ENCODE measurements at regions not wholly inside any gene's neighbourhood (a gene's known extent, or its start where the extent isn't known, plus 50 kb on each side); places are given as distances from the start of the nearest gene placed in this dataset.

- no peak overlapping the region for H3K4me3 ChIP-seq (ENCODE audit: low read length)
- peaks cover 54% of the 10 kb centered on the region for H3K4me1 ChIP-seq (ENCODE audit: insufficient read depth, low read length)
- H3K9me3 ChIP-seq (ENCODE audit: low read depth, low read length), result no peaks in the 10 kb centered on the region
- no peaks in the 10 kb centered on the region for H3K27me3 ChIP-seq (ENCODE audit: insufficient read depth, low read length)
Measured at GRCh38 chr2:12498704-12499103, 218.0 kb upstream of the TRIB2 start.

GRCh38 chr2:12500899-12501298 is 215.8 kb upstream of the TRIB2 start:
- Histone ChIP-seq H3K4me1 (ENCODE audit: insufficient read depth, low read length) (peaks cover 66% of the 10 kb centered on the region), H3K27me3 (ENCODE audit: insufficient read depth, low read length) (no peaks in the 10 kb centered on the region), H3K9me3 (ENCODE audit: low read depth, low read length) (no peaks in the 10 kb centered on the region), H3K4me3 (ENCODE audit: low read length) (no peak overlapping the region)

DNA sequence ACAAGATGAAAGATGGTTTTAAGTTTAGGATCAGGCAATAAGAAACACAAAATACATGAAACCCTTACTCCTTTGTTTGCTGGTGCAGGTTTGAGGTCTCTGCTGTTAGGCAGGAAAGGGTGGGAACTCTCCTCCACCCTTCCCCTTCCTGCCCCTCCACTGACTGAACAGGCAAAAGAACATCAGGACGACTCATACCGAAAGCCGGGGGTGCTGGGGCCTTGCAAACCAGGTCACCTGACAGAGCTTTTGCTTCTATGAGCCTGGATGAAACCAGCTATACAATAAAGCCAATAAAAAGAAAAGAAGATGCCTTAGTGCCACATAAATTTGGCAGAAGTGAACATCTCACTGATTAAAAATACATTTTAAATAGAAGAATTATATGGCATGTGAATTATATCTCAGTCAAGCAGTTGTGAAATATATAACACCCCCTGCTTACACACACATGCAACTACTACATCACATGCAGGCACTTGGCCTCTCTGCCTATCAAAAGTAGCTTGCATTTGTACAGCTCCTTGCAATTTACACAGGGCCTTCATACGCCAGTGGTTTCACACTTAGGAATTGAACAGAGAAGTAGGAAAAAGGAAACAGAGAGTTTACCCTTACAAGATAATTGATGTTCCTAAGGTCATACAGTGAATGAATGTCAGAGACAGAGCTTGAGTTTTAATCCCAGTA is 215.1 kb upstream of the TRIB2 start:
- Histone ChIP-seq H3K27me3 (ENCODE audit: insufficient read depth, low read length) (no peaks in the 10 kb centered on the region), H3K4me3 (ENCODE audit: low read length) (no peak overlapping the region), H3K4me1 (ENCODE audit: insufficient read depth, low read length) (peaks cover 70% of the 10 kb centered on the region), H3K9me3 (ENCODE audit: low read depth, low read length) (no peaks in the 10 kb centered on the region)

DNA sequence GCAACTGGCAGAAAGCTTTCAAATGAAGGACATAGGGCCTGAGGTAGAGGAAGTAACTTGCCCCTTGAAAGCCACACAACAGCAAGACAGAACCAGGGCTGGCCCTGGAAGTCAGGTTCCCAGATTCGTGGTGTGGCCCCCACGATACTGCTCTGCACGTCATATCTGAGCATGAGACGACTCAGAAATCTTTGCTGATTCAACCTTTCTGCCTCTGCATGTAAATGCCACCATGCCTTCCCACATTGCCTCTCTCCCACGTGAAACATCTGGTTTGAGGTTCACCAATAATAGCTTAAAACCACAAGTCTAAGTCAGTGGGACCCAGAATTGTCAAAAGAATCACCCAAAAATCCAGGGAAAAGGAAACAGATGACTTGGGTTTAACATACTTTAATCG is 214.0 kb upstream of the TRIB2 start:
- Histone ChIP-seq H3K27me3 (ENCODE audit: insufficient read depth, low read length) (no peaks in the 10 kb centered on the region), H3K4me3 (ENCODE audit: low read length) (no peak overlapping the region), H3K4me1 (ENCODE audit: insufficient read depth, low read length) (peaks cover 82% of the 10 kb centered on the region), H3K9me3 (ENCODE audit: low read depth, low read length) (no peaks in the 10 kb centered on the region)

DNA sequence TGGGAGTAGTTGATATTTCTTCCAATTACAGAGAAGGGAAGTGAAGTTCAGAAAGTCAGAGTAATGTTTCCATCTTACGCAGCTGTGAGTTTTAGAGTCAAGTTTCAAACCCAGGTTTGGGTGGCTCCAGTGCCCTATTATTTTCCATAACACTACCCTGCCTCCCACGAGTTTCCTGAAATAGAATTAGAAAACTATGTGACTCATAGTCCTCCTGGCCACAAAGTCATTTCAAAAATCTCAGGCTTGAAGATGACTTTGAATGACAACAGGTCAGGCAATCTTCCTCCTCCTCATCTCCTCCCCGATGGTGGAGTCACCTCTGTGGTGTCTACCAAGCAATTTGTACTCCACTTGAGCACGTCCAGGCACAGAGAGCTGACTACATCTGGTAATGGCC is 212.3 kb upstream of the TRIB2 start:
- Histone ChIP-seq H3K4me1 (ENCODE audit: insufficient read depth, low read length) (peaks cover 71% of the 10 kb centered on the region), H3K4me3 (ENCODE audit: low read length) (no peak overlapping the region), H3K9me3 (ENCODE audit: low read depth, low read length) (no peaks in the 10 kb centered on the region), H3K27me3 (ENCODE audit: insufficient read depth, low read length) (no peaks in the 10 kb centered on the region)

DNA sequence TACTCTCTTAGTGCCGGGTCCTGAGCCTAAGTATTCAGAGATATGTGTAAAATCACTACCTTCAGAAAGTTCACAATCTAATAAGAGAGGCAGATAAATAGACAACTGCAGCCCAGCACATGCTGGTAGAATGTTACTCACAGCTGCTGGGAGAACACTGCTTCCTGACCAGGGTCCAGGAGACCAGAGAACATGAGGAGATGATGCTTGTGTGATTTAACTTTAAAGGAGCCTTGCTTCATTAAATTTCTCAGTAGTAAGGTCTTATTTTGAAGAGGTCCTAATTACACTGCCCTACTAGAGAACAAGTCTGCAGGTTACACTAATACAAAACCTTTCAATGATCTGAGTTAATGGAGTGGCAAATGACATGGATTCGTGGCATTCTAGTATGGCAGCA is 209.9 kb upstream of the TRIB2 start:
- no peak overlapping the region for H3K4me3 ChIP-seq (ENCODE audit: low read length)
- H3K4me1 ChIP-seq (ENCODE audit: insufficient read depth, low read length), result peaks cover 47% of the 10 kb centered on the region
- no peaks in the 10 kb centered on the region for H3K9me3 ChIP-seq (ENCODE audit: low read depth, low read length)
- no peaks in the 10 kb centered on the region for H3K27me3 ChIP-seq (ENCODE audit: insufficient read depth, low read length)

DNA sequence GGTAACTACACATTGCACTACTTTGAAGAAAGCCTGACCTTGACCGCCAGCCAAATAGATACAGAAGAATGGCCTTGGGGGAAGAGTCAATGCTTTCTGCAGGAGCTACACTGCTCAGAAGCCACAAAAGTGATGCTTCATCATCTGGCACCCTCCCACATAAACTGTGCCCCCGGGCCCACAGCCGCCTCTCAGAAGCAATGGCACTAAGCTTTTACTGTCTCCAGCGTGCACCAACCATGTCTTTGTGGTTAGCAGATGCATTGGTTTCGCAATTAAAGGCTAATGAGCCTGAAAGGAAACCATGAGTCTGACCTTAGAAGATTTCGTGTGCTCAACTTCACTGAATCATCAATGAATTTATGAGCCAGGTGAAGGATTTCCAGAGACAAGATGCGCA is 209.4 kb upstream of the TRIB2 start:
- Histone ChIP-seq H3K9me3 (ENCODE audit: low read depth, low read length) (no peaks in the 10 kb centered on the region), H3K27me3 (ENCODE audit: insufficient read depth, low read length) (no peaks in the 10 kb centered on the region), H3K4me1 (ENCODE audit: insufficient read depth, low read length) (peaks cover 43% of the 10 kb centered on the region), H3K4me3 (ENCODE audit: low read length) (no peak overlapping the region)

DNA sequence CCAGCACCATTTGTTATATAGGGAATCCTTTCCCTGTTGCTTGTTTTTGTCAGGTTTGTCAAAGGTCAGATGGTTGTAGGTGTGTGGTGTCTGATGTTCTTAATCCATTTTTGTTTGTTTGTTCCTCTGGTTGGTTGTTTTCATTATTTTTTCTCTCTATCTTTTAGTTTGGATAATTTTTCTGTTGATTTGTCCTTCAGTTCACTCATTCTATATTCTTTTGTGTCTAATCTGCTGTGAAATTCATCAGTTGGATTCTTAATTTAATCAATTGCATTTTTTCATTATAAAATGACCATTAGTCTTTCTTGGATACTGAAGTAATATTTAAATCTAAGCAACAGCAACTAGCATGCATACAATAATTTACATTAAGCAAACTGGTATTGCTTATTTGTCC is 206.7 kb upstream of the TRIB2 start:
- Histone ChIP-seq H3K27me3 (ENCODE audit: insufficient read depth, low read length) (no peaks in the 10 kb centered on the region), H3K4me3 (ENCODE audit: low read length) (no peak overlapping the region), H3K4me1 (ENCODE audit: insufficient read depth, low read length) (peaks cover 38% of the 10 kb centered on the region), H3K9me3 (ENCODE audit: low read depth, low read length) (no peaks in the 10 kb centered on the region)

GRCh38 chr2:12513339-12513738 is 203.4 kb upstream of the TRIB2 start:
- Histone ChIP-seq H3K9me3 (ENCODE audit: low read depth, low read length) (no peaks in the 10 kb centered on the region), H3K4me3 (ENCODE audit: low read length) (no peak overlapping the region), H3K27me3 (ENCODE audit: insufficient read depth, low read length) (no peaks in the 10 kb centered on the region), H3K4me1 (ENCODE audit: insufficient read depth, low read length) (peaks cover 22% of the 10 kb centered on the region)

DNA sequence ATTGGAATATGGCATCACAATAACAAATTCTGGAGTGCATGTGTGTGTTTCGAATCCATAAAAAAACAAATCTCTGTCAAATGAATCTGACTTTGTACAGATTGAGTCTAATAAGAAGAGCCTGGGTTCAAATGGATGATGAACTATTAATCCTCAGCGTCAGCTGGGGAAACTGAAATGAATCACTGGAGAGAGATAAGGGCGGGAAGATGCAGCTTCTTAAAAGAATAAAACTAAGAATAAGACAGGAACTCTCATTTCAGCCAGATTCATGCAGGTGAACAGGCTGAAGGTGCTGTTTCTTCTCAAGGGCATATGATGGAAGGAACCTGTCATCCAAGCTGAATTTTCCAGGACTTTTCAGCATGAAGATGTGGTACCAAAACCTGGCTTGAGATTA is 202.6 kb upstream of the TRIB2 start:
- Histone ChIP-seq H3K4me3 (ENCODE audit: low read length) (no peak overlapping the region), H3K9me3 (ENCODE audit: low read depth, low read length) (no peaks in the 10 kb centered on the region), H3K27me3 (ENCODE audit: insufficient read depth, low read length) (no peaks in the 10 kb centered on the region)

DNA sequence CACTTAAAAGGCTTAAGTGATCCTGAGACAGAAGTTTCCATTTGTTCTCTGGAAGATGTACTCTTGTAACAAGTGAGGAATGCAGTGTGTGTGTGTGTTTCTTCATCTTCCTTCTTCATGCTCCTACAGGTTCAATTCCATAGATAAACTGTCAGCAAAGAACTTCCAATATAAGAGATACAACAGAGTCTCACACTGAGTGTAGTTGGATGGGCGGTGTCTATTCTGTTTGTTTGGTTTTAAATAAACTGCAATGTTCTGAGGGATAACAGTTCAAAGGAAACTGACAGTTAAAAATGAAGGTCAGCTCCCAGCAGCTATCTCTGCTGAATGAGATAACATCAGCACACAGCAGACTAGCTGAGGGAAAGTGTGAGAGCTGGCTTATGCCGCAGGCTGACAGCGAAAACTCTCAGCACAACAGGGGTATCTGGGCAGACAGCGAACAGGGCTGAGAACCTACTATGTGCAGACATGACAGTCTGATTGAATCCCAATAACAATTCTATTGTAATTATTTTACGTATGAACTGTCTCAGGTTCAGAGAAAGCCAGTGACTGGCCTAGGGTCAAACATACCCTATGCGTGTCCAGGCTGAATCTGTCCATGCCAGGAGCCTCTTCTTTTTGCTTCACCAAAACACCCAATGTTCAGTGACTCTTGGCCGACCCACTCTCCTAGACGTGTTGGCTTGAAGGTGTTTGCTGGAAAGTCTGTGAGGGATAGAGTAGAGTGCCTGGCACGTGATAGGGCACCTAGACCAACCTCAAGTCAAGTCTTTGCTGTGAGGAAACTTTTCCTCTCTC is 201.9 kb upstream of the TRIB2 start:
- Histone ChIP-seq H3K4me1 (ENCODE audit: insufficient read depth, low read length) (peaks cover 22% of the 10 kb centered on the region), H3K27me3 (ENCODE audit: insufficient read depth, low read length) (no peaks in the 10 kb centered on the region), H3K9me3 (ENCODE audit: low read depth, low read length) (no peaks in the 10 kb centered on the region), H3K4me3 (ENCODE audit: low read length) (no peak overlapping the region)

More for the DNA sequence above, 202.6 kb upstream of the TRIB2 start:
- peaks cover 22% of the 10 kb centered on the region for H3K4me1 ChIP-seq (ENCODE audit: insufficient read depth, low read length)

- Histone ChIP-seq H3K27me3 (ENCODE audit: insufficient read depth, low read length) (no peaks in the 10 kb centered on the region), H3K9me3 (ENCODE audit: low read depth, low read length) (no peaks in the 10 kb centered on the region), H3K4me3 (ENCODE audit: low read length) (no peak overlapping the region), H3K4me1 (ENCODE audit: insufficient read depth, low read length) (peaks cover 22% of the 10 kb centered on the region)
Measured at GRCh38 chr2:12515871-12516270, 200.9 kb upstream of the TRIB2 start.

DNA sequence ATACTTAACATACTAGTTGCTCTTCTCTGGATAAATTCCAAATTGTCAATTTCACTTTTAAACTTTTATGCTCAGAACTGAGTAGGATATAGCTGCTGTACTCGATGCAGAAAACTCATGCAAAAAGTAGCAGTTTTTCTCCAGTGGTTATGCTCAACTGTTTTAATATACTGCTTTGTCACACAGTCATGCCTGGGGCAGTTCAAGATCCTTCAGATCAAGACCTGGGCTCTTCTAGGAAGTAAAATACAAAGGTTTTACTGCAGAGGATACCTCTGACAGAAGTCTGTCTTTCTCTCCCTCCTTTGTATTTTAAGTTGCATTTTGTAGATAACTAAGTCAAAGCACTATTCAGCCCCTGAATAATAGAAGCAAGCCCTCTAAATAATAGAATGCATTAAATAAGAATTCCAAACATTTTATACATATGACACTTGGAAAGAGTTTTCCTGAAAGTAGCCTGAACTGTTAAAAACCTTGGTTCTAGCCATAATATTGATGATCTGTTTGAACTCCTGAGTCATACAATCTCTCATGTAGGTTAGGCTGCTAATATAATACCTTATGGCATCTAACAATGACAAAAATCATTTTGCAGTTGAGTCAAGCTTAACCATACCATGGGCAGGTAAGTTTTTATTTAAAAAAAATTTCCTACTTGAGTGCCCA is 183.3 kb upstream of the TRIB2 start:
- Histone ChIP-seq H3K4me1 (ENCODE audit: insufficient read depth, low read length) (no peaks in the 10 kb centered on the region), H3K4me3 (ENCODE audit: low read length) (no peak overlapping the region), H3K27me3 (ENCODE audit: insufficient read depth, low read length) (no peaks in the 10 kb centered on the region), H3K9me3 (ENCODE audit: low read depth, low read length) (no peaks in the 10 kb centered on the region)

DNA sequence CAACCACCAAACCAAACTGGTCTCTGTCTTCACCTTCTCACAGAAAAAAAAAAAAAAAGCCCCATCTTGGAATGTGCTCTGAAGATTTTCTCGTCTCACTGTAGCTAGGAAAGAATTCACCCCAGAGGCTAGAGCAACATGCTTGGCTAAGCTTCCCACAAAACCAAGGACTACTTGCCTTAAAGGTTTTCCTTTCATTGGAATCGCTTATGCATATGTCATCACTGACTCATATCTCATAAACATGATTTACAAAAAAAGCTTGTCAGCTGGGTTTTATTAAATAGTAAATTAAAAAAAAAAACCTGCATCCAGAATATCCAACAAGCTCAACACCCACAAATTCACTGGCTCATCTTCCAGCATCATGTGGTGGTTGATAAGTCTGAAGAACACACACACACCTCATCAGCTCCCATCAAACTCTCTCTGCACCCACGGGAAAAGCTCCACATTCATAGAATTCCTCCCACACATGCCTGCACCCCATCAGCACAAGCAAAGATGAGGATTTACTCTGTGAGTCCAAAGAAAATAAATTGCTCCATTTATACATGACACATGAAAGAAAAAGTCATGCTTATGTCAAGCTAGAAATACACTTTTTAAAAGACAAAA is 182.0 kb upstream of the TRIB2 start:
- H3K27me3 ChIP-seq (ENCODE audit: insufficient read depth, low read length), result no peaks in the 10 kb centered on the region
- H3K4me3 ChIP-seq (ENCODE audit: low read length), result no peak overlapping the region
- no peaks in the 10 kb centered on the region for H3K4me1 ChIP-seq (ENCODE audit: insufficient read depth, low read length)
- H3K9me3 ChIP-seq (ENCODE audit: low read depth, low read length), result no peaks in the 10 kb centered on the region

- no peak overlapping the region for H3K4me3 ChIP-seq (ENCODE audit: low read length)
- H3K4me1 ChIP-seq (ENCODE audit: insufficient read depth, low read length), result no peaks in the 10 kb centered on the region
Measured at GRCh38 chr2:12536976-12537375, 179.8 kb upstream of the TRIB2 start.

More at GRCh38 chr2:12536976-12537375, 179.8 kb upstream of the TRIB2 start:
- H3K9me3 ChIP-seq (ENCODE audit: low read depth, low read length), result no peaks in the 10 kb centered on the region
- H3K27me3 ChIP-seq (ENCODE audit: insufficient read depth, low read length), result no peaks in the 10 kb centered on the region

Data from mononuclear cell (primary cell).